ENCODE measurements at regions not wholly inside any gene's neighbourhood (a gene's known extent, or its start where the extent isn't known, plus 50 kb on each side); places are given as distances from the start of the nearest gene placed in this dataset.
"Not testable (repeated sequence)": the region's sequence is repeated elsewhere in the genome, so short reads cannot be mapped to it uniquely, and the experiment has no call there.

GRCh38 chr5:11392-11791 lies 80.6 kb upstream of the PLEKHG4B start:
- H3K9me3 ChIP-seq; intact Hi-C loops (cut with DNase I); H3K27me3 ChIP-seq (ENCODE audit: insufficient read depth in 3 of 3, low read length in 2 of 3); H3K4me1 ChIP-seq; DNase-seq; H3K4me3 ChIP-seq; H3K27ac ChIP-seq; H3K36me3 ChIP-seq (ENCODE audit: insufficient read depth in 1 of 2, low read depth in 1 of 2); ATAC-seq: not testable (repeated sequence)

- H3K4me1 ChIP-seq, result no peaks in the 10 kb centered on the region
- DNase-seq (no peak), ATAC-seq (no peak)
- TF ChIP-seq CTCF (IDR thresholded peaks at IDR 0.05), result no peak
- H3K27ac ChIP-seq, result no peak overlapping the region
- H3K27me3 ChIP-seq (ENCODE audit: insufficient read depth in 3 of 3, low read length in 2 of 3), result no peaks in the 10 kb centered on the region
- no peaks in the 10 kb centered on the region for H3K36me3 ChIP-seq (ENCODE audit: insufficient read depth in 1 of 2, low read depth in 1 of 2)
- H3K4me3 ChIP-seq, result no peak overlapping the region
- WGBS, 3 donors, result 72 to 81% (median 79%) methylated on average over 9 to 12 of the region's 12 CpGs
- intact Hi-C loops (cut with DNase I), result no loop called here
- H3K9me3 ChIP-seq, result no peaks in the 10 kb centered on the region
Measured at GRCh38 chr5:11898-12297, 80.1 kb upstream of the PLEKHG4B start.

GRCh38 chr5:13234-13633 lies 78.7 kb upstream of the PLEKHG4B start:
- H3K4me1 ChIP-seq, result no peaks in the 10 kb centered on the region
- ATAC-seq, result no peak
- no peak for TF ChIP-seq CTCF (IDR thresholded peaks at IDR 0.05)
- no peak overlapping the region for H3K27ac ChIP-seq
- DNase-seq, result no peak
- H3K36me3 ChIP-seq (ENCODE audit: insufficient read depth in 1 of 2, low read depth in 1 of 2), result no peaks in the 10 kb centered on the region
- WGBS, 3 donors, result 64 to 79% (median 68%) methylated on average over 5 to 7 of the region's 7 CpGs
- H3K9me3 ChIP-seq, result no peaks in the 10 kb centered on the region
- H3K4me3 ChIP-seq, result no peak overlapping the region
- intact Hi-C loops (cut with DNase I), result no loop called here
- H3K27me3 ChIP-seq (ENCODE audit: insufficient read depth in 3 of 3, low read length in 2 of 3), result no peaks in the 10 kb centered on the region

GRCh38 chr5:14676-15075 lies 77.3 kb upstream of the PLEKHG4B start:
- H3K27ac ChIP-seq; H3K4me3 ChIP-seq; H3K27me3 ChIP-seq (ENCODE audit: insufficient read depth in 3 of 3, low read length in 2 of 3); ATAC-seq; H3K4me1 ChIP-seq; DNase-seq; intact Hi-C loops (cut with DNase I); H3K36me3 ChIP-seq (ENCODE audit: insufficient read depth in 1 of 2, low read depth in 1 of 2); H3K9me3 ChIP-seq: not testable (repeated sequence)
- WGBS, 3 donors, result 54 to 67% (median 67%) methylated on average over 2 of the region's 2 CpGs

- H3K36me3 ChIP-seq (ENCODE audit: insufficient read depth in 1 of 2, low read depth in 1 of 2); H3K4me1 ChIP-seq; H3K9me3 ChIP-seq; DNase-seq; H3K27me3 ChIP-seq (ENCODE audit: insufficient read depth in 3 of 3, low read length in 2 of 3); intact Hi-C loops (cut with DNase I); H3K27ac ChIP-seq; H3K4me3 ChIP-seq; ATAC-seq: not testable (repeated sequence)
- WGBS, 3 donors, result 69 to 80% (median 69%) methylated on average over 6 of the region's 6 CpGs
Measured at GRCh38 chr5:20276-20675, 71.7 kb upstream of the PLEKHG4B start.

- Histone ChIP-seq H3K27me3 (ENCODE audit: insufficient read depth in 3 of 3, low read length in 2 of 3) (no peaks in the 10 kb centered on the region), H3K36me3 (ENCODE audit: insufficient read depth in 1 of 2, low read depth in 1 of 2) (no peaks in the 10 kb centered on the region), H3K27ac (no peak overlapping the region), H3K9me3 (no peaks in the 10 kb centered on the region), H3K4me1 (no peaks in the 10 kb centered on the region), H3K4me3 (no peak overlapping the region)
- DNase-seq (no peak), ATAC-seq (no peak)
- intact Hi-C loops (cut with DNase I), result no loop called here
- no peak for TF ChIP-seq CTCF (IDR thresholded peaks at IDR 0.05)
- 39 to 43% (median 40%) methylated on average over 5 of the region's 5 CpGs for WGBS, 3 donors
Measured at GRCh38 chr5:21654-22233, 70.2 kb upstream of the PLEKHG4B start.

- ATAC-seq; H3K27me3 ChIP-seq (ENCODE audit: insufficient read depth in 3 of 3, low read length in 2 of 3); H3K9me3 ChIP-seq; intact Hi-C loops (cut with DNase I); H3K36me3 ChIP-seq (ENCODE audit: insufficient read depth in 1 of 2, low read depth in 1 of 2); H3K27ac ChIP-seq; H3K4me1 ChIP-seq; DNase-seq; H3K4me3 ChIP-seq: not testable (repeated sequence)
- 71 to 77% (median 77%) methylated on average over 5 of the region's 6 CpGs for WGBS, 3 donors
Measured at GRCh38 chr5:23907-24306, 68.1 kb upstream of the PLEKHG4B start.

- ATAC-seq; H3K9me3 ChIP-seq; H3K27me3 ChIP-seq (ENCODE audit: insufficient read depth in 3 of 3, low read length in 2 of 3); H3K4me3 ChIP-seq; DNase-seq; intact Hi-C loops (cut with DNase I); H3K4me1 ChIP-seq; H3K36me3 ChIP-seq (ENCODE audit: insufficient read depth in 1 of 2, low read depth in 1 of 2); H3K27ac ChIP-seq: not testable (repeated sequence)
- 10 to 15% (median 14%) methylated on average over 2 of the region's 2 CpGs for WGBS, 3 donors
Measured at GRCh38 chr5:25067-25466, 66.9 kb upstream of the PLEKHG4B start.
